ENCODE measurements at regions not wholly inside any gene's neighbourhood (a gene's known extent, or its start where the extent isn't known, plus 50 kb on each side); places are given as distances from the start of the nearest gene placed in this dataset.

DNA sequence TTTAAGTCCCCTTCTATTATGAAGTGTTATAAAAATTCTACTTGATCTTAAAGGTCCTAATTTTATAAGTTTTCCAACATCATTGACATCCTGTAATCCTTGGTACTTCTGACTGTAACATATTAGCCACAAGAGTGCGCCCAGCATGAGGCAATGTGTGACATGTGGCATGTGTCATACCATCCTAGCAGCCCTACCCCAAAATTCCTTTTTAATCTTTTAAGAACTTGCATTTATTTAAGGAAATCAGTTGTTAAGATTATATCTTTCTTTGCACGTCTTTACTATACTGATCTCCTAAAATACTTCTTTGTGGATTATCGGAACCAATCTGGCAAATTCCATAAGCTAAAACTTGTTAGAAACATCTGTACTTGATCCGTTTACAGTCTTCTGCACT is 167.1 kb upstream of the SLC24A3 start:
- dilution Hi-C loops (cut with MboI; ENCODE audit: extremely low pct_ligation_motif_present, low sequenced_read_pairs), result no loop called here
- DNase-seq (ENCODE audit: low read depth, low spot score) (no peak), FAIRE-seq (no peak)
- no peaks in the 10 kb centered on the region for H3K27me3 ChIP-seq (ENCODE audit: control insufficient read depth, extremely low read depth, insufficient read depth, low read length)
- no peak overlapping the region for H3K4me3 ChIP-seq (ENCODE audit: control insufficient read depth in 2 of 3, extremely low read depth in 1 of 3, insufficient read depth in 2 of 3, low read depth in 1 of 3, low read length in 3 of 3)
- no peak overlapping the region for H2AFZ ChIP-seq (ENCODE audit: control insufficient read depth, low read length)
- no peaks in the 10 kb centered on the region for H3K9me3 ChIP-seq (ENCODE audit: control insufficient read depth, low read depth, low read length)
- no peaks in the 10 kb centered on the region for H4K20me1 ChIP-seq (ENCODE audit: control insufficient read depth, extremely low read depth, insufficient read depth, low read length)
- no peak for TF ChIP-seq EZH2 (IDR thresholded peaks at IDR 0.05; ENCODE audit: low read length)
- no peak for TF ChIP-seq CTCF (optimal IDR thresholded peaks at IDR 0.05 in 1 of 3, IDR thresholded peaks at IDR 0.05 in 1 of 3, conservative IDR thresholded peaks at IDR 0.05 in 1 of 3; ENCODE audit: extremely low read depth in 1 of 3, insufficient read depth in 2 of 3, low read length in 3 of 3)
- peaks cover 23% of the 10 kb centered on the region for H3K4me1 ChIP-seq (ENCODE audit: control insufficient read depth, extremely low read depth, insufficient read depth, low read length)
- no peak overlapping the region for H3K9ac ChIP-seq (ENCODE audit: control insufficient read depth, extremely low read depth, insufficient read depth, low read length)
- no peak overlapping the region for H3K27ac ChIP-seq (ENCODE audit: control insufficient read depth, insufficient read depth, low read length)
- H3K79me2 ChIP-seq (ENCODE audit: control insufficient read depth, insufficient read depth, low read length), result no peaks in the 10 kb centered on the region
- H3K4me2 ChIP-seq (ENCODE audit: control insufficient read depth, extremely low read depth, insufficient read depth, low read depth, low read length), result no peak overlapping the region
- H3K9me1 ChIP-seq (ENCODE audit: control insufficient read depth, extremely low read depth, insufficient read depth, low read length), result no peaks in the 10 kb centered on the region
- H3K36me3 ChIP-seq (ENCODE audit: control insufficient read depth in 2 of 2, extremely low read depth in 1 of 2, insufficient read depth in 2 of 2, low read length in 2 of 2), result no peaks in the 10 kb centered on the region

- peak overlapping the region; percentile 86 for H2AFZ ChIP-seq (ENCODE audit: control insufficient read depth, low read length)
- peak overlapping the region; percentile 86 for H3K27ac ChIP-seq (ENCODE audit: control insufficient read depth, insufficient read depth, low read length)
- peak overlapping the region in 2 of 3 experiments; percentile 40 to 58 for H3K4me3 ChIP-seq (ENCODE audit: control insufficient read depth in 2 of 3, extremely low read depth in 1 of 3, insufficient read depth in 2 of 3, low read depth in 1 of 3, low read length in 3 of 3)
- H3K9me3 ChIP-seq (ENCODE audit: control insufficient read depth, low read depth, low read length), result no peaks in the 10 kb centered on the region
- FAIRE-seq (peak; percentile 97), DNase-seq (ENCODE audit: low read depth, low spot score) (peak; percentile 45)
- H3K9me1 ChIP-seq (ENCODE audit: control insufficient read depth, extremely low read depth, insufficient read depth, low read length), result no peaks in the 10 kb centered on the region
- no peak for TF ChIP-seq EZH2 (IDR thresholded peaks at IDR 0.05; ENCODE audit: low read length)
- TF ChIP-seq CTCF (optimal IDR thresholded peaks at IDR 0.05 in 1 of 3, IDR thresholded peaks at IDR 0.05 in 1 of 3, conservative IDR thresholded peaks at IDR 0.05 in 1 of 3; ENCODE audit: extremely low read depth in 1 of 3, insufficient read depth in 2 of 3, low read length in 3 of 3), result peak in 1 of 3 experiments; percentile 38
- no peaks in the 10 kb centered on the region for H3K36me3 ChIP-seq (ENCODE audit: control insufficient read depth in 2 of 2, extremely low read depth in 1 of 2, insufficient read depth in 2 of 2, low read length in 2 of 2)
- H3K27me3 ChIP-seq (ENCODE audit: control insufficient read depth, extremely low read depth, insufficient read depth, low read length), result no peaks in the 10 kb centered on the region
- no peaks in the 10 kb centered on the region for H4K20me1 ChIP-seq (ENCODE audit: control insufficient read depth, extremely low read depth, insufficient read depth, low read length)
- dilution Hi-C loops (cut with MboI; ENCODE audit: extremely low pct_ligation_motif_present, low sequenced_read_pairs), result no loop called here
- H3K4me2 ChIP-seq (ENCODE audit: control insufficient read depth, extremely low read depth, insufficient read depth, low read depth, low read length), result peak overlapping the region; percentile 95
- no peaks in the 10 kb centered on the region for H3K79me2 ChIP-seq (ENCODE audit: control insufficient read depth, insufficient read depth, low read length)
- peaks cover 23% of the 10 kb centered on the region for H3K4me1 ChIP-seq (ENCODE audit: control insufficient read depth, extremely low read depth, insufficient read depth, low read length)
- H3K9ac ChIP-seq (ENCODE audit: control insufficient read depth, extremely low read depth, insufficient read depth, low read length), result peak overlapping the region; percentile 57
Measured at GRCh38 chr20:19047040-19047950, 165.1 kb upstream of the SLC24A3 start.
